ENCODE measurements at regions not wholly inside any gene's neighbourhood (a gene's known extent, or its start where the extent isn't known, plus 50 kb on each side); places are given as distances from the start of the nearest gene placed in this dataset.

DNA sequence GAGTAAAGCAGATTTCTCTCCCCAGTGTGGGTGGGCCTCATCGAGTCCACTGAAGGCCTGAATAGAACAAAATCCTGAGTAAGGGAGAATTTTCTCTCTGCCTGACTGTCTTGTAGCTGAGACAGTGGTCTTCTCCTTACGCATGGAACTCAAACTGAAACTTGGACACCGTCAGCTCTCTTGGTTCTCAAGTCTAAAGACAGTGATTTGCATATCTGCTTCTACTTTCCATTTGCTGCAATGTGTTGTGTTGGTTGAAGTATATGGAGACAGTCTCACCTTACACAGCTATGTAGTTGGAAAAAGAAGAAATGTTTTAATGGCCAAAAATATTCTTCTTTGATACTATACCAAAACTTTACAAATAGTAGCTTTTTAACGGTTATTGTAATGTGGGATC is 160.2 kb upstream of the LMNTD1 start:
- Histone ChIP-seq H3T11ph (ENCODE audit: low read length) (no peak overlapping the region), H2AFZ (ENCODE audit: low read length) (no peak overlapping the region), H2AK5ac (ENCODE audit: insufficient read length, low read length) (no peak overlapping the region), H2BK5ac (ENCODE audit: insufficient read length, low read length) (no peak overlapping the region), H3K79me2 (ENCODE audit: insufficient read depth, low read length) (no peaks in the 10 kb centered on the region), H3K4me1 (ENCODE audit: insufficient read depth, low read length) (no peaks in the 10 kb centered on the region), H3K4me2 (ENCODE audit: insufficient read depth, insufficient read length, low read length) (no peak overlapping the region), H3K27ac (ENCODE audit: insufficient read length, low read depth, low read length) (no peak overlapping the region), H2BK15ac (ENCODE audit: low read depth, low read length) (no peak overlapping the region), H3K23ac (ENCODE audit: insufficient read length, low read depth, low read length) (no peak overlapping the region), H4K8ac (replicated peaks; ENCODE audit: insufficient read length, low read depth, low read length) (no peak overlapping the region), H3K9ac (ENCODE audit: extremely low read depth, insufficient read length, low read length) (no peak overlapping the region), H2BK20ac (ENCODE audit: low read depth, low read length, poor library complexity, severe bottlenecking) (no peak overlapping the region), H4K20me1 (ENCODE audit: control insufficient read depth, insufficient read depth, insufficient read length) (no peaks in the 10 kb centered on the region), H3K14ac (ENCODE audit: insufficient read depth, low read length) (no peak overlapping the region), H3K56ac (ENCODE audit: insufficient read length, low read depth, low read length) (no peak overlapping the region), H3K9me3 (ENCODE audit: control insufficient read depth, low read depth, low read length) (peaks cover 5% of the 10 kb centered on the region), H3K79me1 (ENCODE audit: insufficient read depth, low read depth, low read length, poor library complexity, severe bottlenecking) (no peaks in the 10 kb centered on the region), H4K5ac (ENCODE audit: insufficient read length, low read depth, low read length) (no peak overlapping the region), H3K23me2 (ENCODE audit: insufficient read length, low read depth, low read length, poor library complexity, severe bottlenecking) (no peaks in the 10 kb centered on the region), H3K18ac (ENCODE audit: insufficient read length, low read depth, low read length) (no peak overlapping the region), H2BK120ac (ENCODE audit: low read depth, low read length, poor library complexity, severe bottlenecking) (no peak overlapping the region), H3K4ac (ENCODE audit: low read depth, low read length) (no peak overlapping the region), H2BK12ac (ENCODE audit: insufficient read length, low read depth, low read length) (no peak overlapping the region), H4K91ac (ENCODE audit: insufficient read length, low read depth, low read length) (no peak overlapping the region), H3K27me3 (ENCODE audit: insufficient read depth, low read length) (no peaks in the 10 kb centered on the region)
- TF ChIP-seq, protein P1, sequence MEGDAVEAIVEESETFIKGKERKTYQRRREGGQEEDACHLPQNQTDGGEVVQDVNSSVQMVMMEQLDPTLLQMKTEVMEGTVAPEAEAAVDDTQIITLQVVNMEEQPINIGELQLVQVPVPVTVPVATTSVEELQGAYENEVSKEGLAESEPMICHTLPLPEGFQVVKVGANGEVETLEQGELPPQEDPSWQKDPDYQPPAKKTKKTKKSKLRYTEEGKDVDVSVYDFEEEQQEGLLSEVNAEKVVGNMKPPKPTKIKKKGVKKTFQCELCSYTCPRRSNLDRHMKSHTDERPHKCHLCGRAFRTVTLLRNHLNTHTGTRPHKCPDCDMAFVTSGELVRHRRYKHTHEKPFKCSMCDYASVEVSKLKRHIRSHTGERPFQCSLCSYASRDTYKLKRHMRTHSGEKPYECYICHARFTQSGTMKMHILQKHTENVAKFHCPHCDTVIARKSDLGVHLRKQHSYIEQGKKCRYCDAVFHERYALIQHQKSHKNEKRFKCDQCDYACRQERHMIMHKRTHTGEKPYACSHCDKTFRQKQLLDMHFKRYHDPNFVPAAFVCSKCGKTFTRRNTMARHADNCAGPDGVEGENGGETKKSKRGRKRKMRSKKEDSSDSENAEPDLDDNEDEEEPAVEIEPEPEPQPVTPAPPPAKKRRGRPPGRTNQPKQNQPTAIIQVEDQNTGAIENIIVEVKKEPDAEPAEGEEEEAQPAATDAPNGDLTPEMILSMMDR (conservative IDR thresholded peaks at IDR 0.05): no peak
- H3K27me3 Mint-ChIP-seq (ENCODE audit: low read depth): no peaks in the 10 kb centered on the region; the same call in 1 of the 2 replicates
- no peak overlapping the region for H3K4me3 Mint-ChIP-seq
- peaks cover 4 to 15% (median 12%) of the 10 kb centered on the region in 3 experiments for H3K36me3 Mint-ChIP-seq (ENCODE audit: insufficient read depth in 1 of 3, low read depth in 3 of 3)
- WGBS (ENCODE audit: extremely low coverage, insufficient read length, low lambda C conversion rate): no CpG with 5 or more reads among the region's 4 CpGs
- H3K9me3 Mint-ChIP-seq: peaks cover 19 to 23% of the 10 kb centered on the region in 2 experiments
- no peak for DNase-seq
- no peak overlapping the region for H3K27ac Mint-ChIP-seq
- no peaks in the 10 kb centered on the region; a peak in 1 of 4 replicates for H3K4me1 Mint-ChIP-seq
